GM12892 (cell line): ENCODE measurements at regions not wholly inside any gene's neighbourhood (a gene's known extent, or its start where the extent isn't known, plus 50 kb on each side); places are given as distances from the start of the nearest gene placed in this dataset.

Source experiments
- POLR2A ChIP-seq: IDR thresholded peaks from 2 replicates; pipeline ENCODE4 v1.6.1; 2011; ENCODE audit warnings: low read depth, low read length, control low read depth
- TAF1 ChIP-seq: IDR thresholded peaks from 2 replicates; pipeline ENCODE4 v1.6.1; 2011; ENCODE audit warnings: low read depth, mild to moderate bottlenecking, control low read depth, low read length, borderline replicate concordance

DNA sequence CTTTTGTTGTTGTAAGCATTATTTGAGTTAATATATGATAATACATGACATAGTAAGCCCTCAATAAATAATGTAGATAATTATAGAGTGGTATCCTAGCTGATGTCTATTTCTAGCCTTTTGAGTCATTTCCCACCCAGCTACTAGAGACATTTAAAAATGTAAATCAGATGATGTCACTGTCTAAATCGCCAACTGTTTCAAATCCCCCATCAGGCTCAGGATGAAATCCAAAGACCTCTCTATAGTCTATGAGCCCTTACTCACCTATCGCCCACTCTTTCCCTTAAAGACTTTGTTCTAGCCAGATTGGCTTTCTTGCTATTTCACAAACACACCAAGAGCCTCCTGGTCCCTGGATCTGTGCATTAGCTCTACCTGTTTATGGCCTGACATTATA, 135.4 kb upstream of the PLET1 start:
- TF ChIP-seq TAF1 (no peak), POLR2A (no peak)
